ENCODE measurements at regions not wholly inside any gene's neighbourhood (a gene's known extent, or its start where the extent isn't known, plus 50 kb on each side); places are given as distances from the start of the nearest gene placed in this dataset.

- Mint-ChIP-seq H3K27me3 (no peaks in the 10 kb centered on the region), H3K27ac (no peak overlapping the region), H3K4me1 (no peaks in the 10 kb centered on the region), H3K36me3 (ENCODE audit: low read depth) (no peaks in the 10 kb centered on the region), H3K9me3 (peaks cover 13% of the 10 kb centered on the region), H3K4me3 (no peak overlapping the region)
- ChIA-PET POLR2A (no interaction called here), CTCF (no interaction called here)
- no peak for DNase-seq
These were observed 514.7 kb upstream of the SGO1 start for GRCh38 chr3:20700714-20701113.

GRCh38 chr3:20698896-20699295 lies 512.9 kb upstream of the SGO1 start:
- no peak overlapping the region for H3K27ac Mint-ChIP-seq
- CTCF ChIA-PET, result no interaction called here

GRCh38 chr3:20696388-20697150 lies 510.6 kb upstream of the SGO1 start:
- H3K27me3 Mint-ChIP-seq, result no peaks in the 10 kb centered on the region
- no peak for DNase-seq
- H3K4me3 Mint-ChIP-seq, result no peak overlapping the region
- no peaks in the 10 kb centered on the region for H3K4me1 Mint-ChIP-seq
- ChIA-PET POLR2A (no interaction called here), CTCF (no interaction called here)
- H3K9me3 Mint-ChIP-seq, result peaks cover 13% of the 10 kb centered on the region
- H3K36me3 Mint-ChIP-seq (ENCODE audit: low read depth), result no peaks in the 10 kb centered on the region
- H3K27ac Mint-ChIP-seq, result no peak overlapping the region

More at GRCh38 chr3:20698896-20699295, 512.9 kb upstream of the SGO1 start:
- no peaks in the 10 kb centered on the region for H3K27me3 Mint-ChIP-seq
- H3K4me3 Mint-ChIP-seq, result no peak overlapping the region
- H3K36me3 Mint-ChIP-seq (ENCODE audit: low read depth), result no peaks in the 10 kb centered on the region
- POLR2A ChIA-PET, result no interaction called here
- H3K4me1 Mint-ChIP-seq, result no peaks in the 10 kb centered on the region
- peaks cover 16% of the 10 kb centered on the region for H3K9me3 Mint-ChIP-seq
- DNase-seq, result no peak

GRCh38 chr3:20692675-20693074 lies 506.7 kb upstream of the SGO1 start:
- H3K4me3 Mint-ChIP-seq, result no peak overlapping the region
- H3K36me3 Mint-ChIP-seq (ENCODE audit: low read depth), result no peaks in the 10 kb centered on the region
- H3K4me1 Mint-ChIP-seq, result no peaks in the 10 kb centered on the region
- DNase-seq, result no peak
- no peak overlapping the region for H3K27ac Mint-ChIP-seq
- ChIA-PET POLR2A (no interaction called here), CTCF (no interaction called here)
- peaks cover 14% of the 10 kb centered on the region for H3K9me3 Mint-ChIP-seq
- no peaks in the 10 kb centered on the region for H3K27me3 Mint-ChIP-seq

GRCh38 chr3:20683910-20684309 lies 497.9 kb upstream of the SGO1 start:
- DNase-seq, result no peak
- no peak overlapping the region for H3K4me3 Mint-ChIP-seq
- no peaks in the 10 kb centered on the region for H3K27me3 Mint-ChIP-seq
- peaks cover 11% of the 10 kb centered on the region for H3K9me3 Mint-ChIP-seq
- POLR2A ChIA-PET, result no interaction called here
- H3K4me1 Mint-ChIP-seq, result no peaks in the 10 kb centered on the region
- CTCF ChIA-PET, result no interaction called here
- H3K27ac Mint-ChIP-seq, result no peak overlapping the region
- H3K36me3 Mint-ChIP-seq (ENCODE audit: low read depth), result no peaks in the 10 kb centered on the region

- DNase-seq, result no peak
- Mint-ChIP-seq H3K36me3 (ENCODE audit: low read depth) (no peaks in the 10 kb centered on the region), H3K27ac (no peak overlapping the region), H3K9me3 (peaks cover 7% of the 10 kb centered on the region), H3K4me1 (no peaks in the 10 kb centered on the region), H3K27me3 (no peaks in the 10 kb centered on the region), H3K4me3 (no peak overlapping the region)
- ChIA-PET CTCF (no interaction called here), POLR2A (no interaction called here)
These were observed 496.6 kb upstream of the SGO1 start for GRCh38 chr3:20682573-20682972.

GRCh38 chr3:20680990-20681628 lies 495.1 kb upstream of the SGO1 start:
- H3K27me3 Mint-ChIP-seq, result no peaks in the 10 kb centered on the region
- H3K9me3 Mint-ChIP-seq, result peaks cover 4% of the 10 kb centered on the region
- H3K36me3 Mint-ChIP-seq (ENCODE audit: low read depth), result no peaks in the 10 kb centered on the region
- no peaks in the 10 kb centered on the region for H3K4me1 Mint-ChIP-seq
- ChIA-PET CTCF (no interaction called here), POLR2A (no interaction called here)
- no peak overlapping the region for H3K27ac Mint-ChIP-seq
- DNase-seq, result no peak
- no peak overlapping the region for H3K4me3 Mint-ChIP-seq

- Mint-ChIP-seq H3K36me3 (ENCODE audit: low read depth) (no peaks in the 10 kb centered on the region), H3K27me3 (no peaks in the 10 kb centered on the region), H3K4me1 (no peaks in the 10 kb centered on the region), H3K9me3 (peaks cover 16% of the 10 kb centered on the region), H3K4me3 (no peak overlapping the region), H3K27ac (no peak overlapping the region)
- ChIA-PET CTCF (no interaction called here), POLR2A (no interaction called here)
- no peak for DNase-seq
These were observed 487.9 kb upstream of the SGO1 start for GRCh38 chr3:20673866-20674265.

- POLR2A ChIA-PET, result no interaction called here
- H3K9me3 Mint-ChIP-seq, result peaks cover 10% of the 10 kb centered on the region
- CTCF ChIA-PET, result no interaction called here
These were observed 483.7 kb upstream of the SGO1 start for GRCh38 chr3:20669675-20670074.

GRCh38 chr3:20669184-20669583 lies 483.2 kb upstream of the SGO1 start:
- Mint-ChIP-seq H3K36me3 (ENCODE audit: low read depth) (no peaks in the 10 kb centered on the region), H3K4me1 (no peaks in the 10 kb centered on the region), H3K27me3 (no peaks in the 10 kb centered on the region), H3K9me3 (peaks cover 11% of the 10 kb centered on the region), H3K4me3 (no peak overlapping the region), H3K27ac (no peak overlapping the region)
- no peak for DNase-seq
- ChIA-PET CTCF (no interaction called here), POLR2A (no interaction called here)

More at GRCh38 chr3:20669675-20670074, 483.7 kb upstream of the SGO1 start:
- DNase-seq, result no peak
- Mint-ChIP-seq H3K4me1 (no peaks in the 10 kb centered on the region), H3K4me3 (no peak overlapping the region), H3K36me3 (ENCODE audit: low read depth) (no peaks in the 10 kb centered on the region), H3K27me3 (no peaks in the 10 kb centered on the region), H3K27ac (no peak overlapping the region)

- no peaks in the 10 kb centered on the region for H3K36me3 Mint-ChIP-seq (ENCODE audit: low read depth)
- no peak overlapping the region for H3K4me3 Mint-ChIP-seq
- CTCF ChIA-PET, result no interaction called here
- no peak overlapping the region for H3K27ac Mint-ChIP-seq
- peaks cover 13% of the 10 kb centered on the region for H3K9me3 Mint-ChIP-seq
- no peaks in the 10 kb centered on the region for H3K4me1 Mint-ChIP-seq
- POLR2A ChIA-PET, result no interaction called here
- no peak for DNase-seq
- H3K27me3 Mint-ChIP-seq, result no peaks in the 10 kb centered on the region
These were observed 482.4 kb upstream of the SGO1 start for GRCh38 chr3:20668411-20668810.

GRCh38 chr3:20666091-20666490 lies 480.1 kb upstream of the SGO1 start:
- H3K9me3 Mint-ChIP-seq, result peaks cover 5% of the 10 kb centered on the region
- no peak for DNase-seq
- no peak overlapping the region for H3K27ac Mint-ChIP-seq
- no peaks in the 10 kb centered on the region for H3K4me1 Mint-ChIP-seq
- no peaks in the 10 kb centered on the region for H3K27me3 Mint-ChIP-seq
- no peak overlapping the region for H3K4me3 Mint-ChIP-seq
- H3K36me3 Mint-ChIP-seq (ENCODE audit: low read depth), result no peaks in the 10 kb centered on the region
- CTCF ChIA-PET, result no interaction called here
- POLR2A ChIA-PET, result no interaction called here

- ChIA-PET CTCF (no interaction called here), POLR2A (no interaction called here)
- peaks cover 5% of the 10 kb centered on the region for H3K9me3 Mint-ChIP-seq
- DNase-seq, result no peak
- H3K4me1 Mint-ChIP-seq, result no peaks in the 10 kb centered on the region
- H3K27ac Mint-ChIP-seq, result no peak overlapping the region
- no peak overlapping the region for H3K4me3 Mint-ChIP-seq
- H3K36me3 Mint-ChIP-seq (ENCODE audit: low read depth), result no peaks in the 10 kb centered on the region
- no peaks in the 10 kb centered on the region for H3K27me3 Mint-ChIP-seq
These were observed 472.5 kb upstream of the SGO1 start for GRCh38 chr3:20658491-20658890.

GRCh38 chr3:20657560-20657959 lies 471.6 kb upstream of the SGO1 start:
- H3K9me3 Mint-ChIP-seq, result peaks cover 5% of the 10 kb centered on the region
- H3K4me1 Mint-ChIP-seq, result no peaks in the 10 kb centered on the region
- no peaks in the 10 kb centered on the region for H3K36me3 Mint-ChIP-seq (ENCODE audit: low read depth)
- no peak overlapping the region for H3K27ac Mint-ChIP-seq
- no peaks in the 10 kb centered on the region for H3K27me3 Mint-ChIP-seq
- DNase-seq, result no peak
- POLR2A ChIA-PET, result no interaction called here
- CTCF ChIA-PET, result no interaction called here
- no peak overlapping the region for H3K4me3 Mint-ChIP-seq

All from activated CD4-positive, alpha-beta memory T cell treated with anti-CD3 and anti-CD28 coated beads, Interleukin-2, amount 10 ng/mL, durations not matched to agents 7 days and 5 days (primary cell).